Testis (tissue), 2 donors: ENCODE measurements at regions not wholly inside any gene's neighbourhood (a gene's known extent, or its start where the extent isn't known, plus 50 kb on each side); places are given as distances from the start of the nearest gene placed in this dataset.

Experiments
- POLR2A ChIP-seq: fragments of 450-650 bp; IDR thresholded peaks from one replicate; pipeline ENCODE4 v1.6.1; 2017; ENCODE audit warnings: antibody characterized with exemption, mild to moderate bottlenecking, moderate library complexity
- TF ChIP-seq, protein P1 (sequence below), 3 experiments: fragments of 450-650 bp in 2 of 3; fragments of 200-600 bp in 1 of 3; sonication (generic) in 1 of 3; IDR thresholded peaks; one replicate each; pipeline ENCODE4 v1.5.1; 2016 to 2019; ENCODE audit warnings: antibody characterized with exemption in 3 of 3, mild to moderate bottlenecking in 2 of 3, moderate library complexity in 1 of 3

- TF ChIP-seq POLR2A, result no peak
- TF ChIP-seq, protein P1, sequence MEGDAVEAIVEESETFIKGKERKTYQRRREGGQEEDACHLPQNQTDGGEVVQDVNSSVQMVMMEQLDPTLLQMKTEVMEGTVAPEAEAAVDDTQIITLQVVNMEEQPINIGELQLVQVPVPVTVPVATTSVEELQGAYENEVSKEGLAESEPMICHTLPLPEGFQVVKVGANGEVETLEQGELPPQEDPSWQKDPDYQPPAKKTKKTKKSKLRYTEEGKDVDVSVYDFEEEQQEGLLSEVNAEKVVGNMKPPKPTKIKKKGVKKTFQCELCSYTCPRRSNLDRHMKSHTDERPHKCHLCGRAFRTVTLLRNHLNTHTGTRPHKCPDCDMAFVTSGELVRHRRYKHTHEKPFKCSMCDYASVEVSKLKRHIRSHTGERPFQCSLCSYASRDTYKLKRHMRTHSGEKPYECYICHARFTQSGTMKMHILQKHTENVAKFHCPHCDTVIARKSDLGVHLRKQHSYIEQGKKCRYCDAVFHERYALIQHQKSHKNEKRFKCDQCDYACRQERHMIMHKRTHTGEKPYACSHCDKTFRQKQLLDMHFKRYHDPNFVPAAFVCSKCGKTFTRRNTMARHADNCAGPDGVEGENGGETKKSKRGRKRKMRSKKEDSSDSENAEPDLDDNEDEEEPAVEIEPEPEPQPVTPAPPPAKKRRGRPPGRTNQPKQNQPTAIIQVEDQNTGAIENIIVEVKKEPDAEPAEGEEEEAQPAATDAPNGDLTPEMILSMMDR (IDR thresholded peaks at IDR 0.05), result no peak
Observed at GRCh38 chr5:9781275-9781674, 151.1 kb upstream of the TAS2R1 start.
